GM18505 (cell line): ENCODE measurements at regions not wholly inside any gene's neighbourhood (a gene's known extent, or its start where the extent isn't known, plus 50 kb on each side); places are given as distances from the start of the nearest gene placed in this dataset.

Experiments used
- ATAC-seq: cut with Tn5 transposase; IDR thresholded peaks from one replicate; pipeline ENCODE4 v1.9.1; 2021; ENCODE audit not compliant: unreplicated experiment
- POLR2A ChIP-seq: IDR thresholded peaks from 4 replicates; pipeline ENCODE4 v1.6.1; 2011; ENCODE audit warnings: borderline replicate concordance; ENCODE audit not compliant: insufficient read depth, insufficient read length; ENCODE audit errors: extremely low read depth

DNA sequence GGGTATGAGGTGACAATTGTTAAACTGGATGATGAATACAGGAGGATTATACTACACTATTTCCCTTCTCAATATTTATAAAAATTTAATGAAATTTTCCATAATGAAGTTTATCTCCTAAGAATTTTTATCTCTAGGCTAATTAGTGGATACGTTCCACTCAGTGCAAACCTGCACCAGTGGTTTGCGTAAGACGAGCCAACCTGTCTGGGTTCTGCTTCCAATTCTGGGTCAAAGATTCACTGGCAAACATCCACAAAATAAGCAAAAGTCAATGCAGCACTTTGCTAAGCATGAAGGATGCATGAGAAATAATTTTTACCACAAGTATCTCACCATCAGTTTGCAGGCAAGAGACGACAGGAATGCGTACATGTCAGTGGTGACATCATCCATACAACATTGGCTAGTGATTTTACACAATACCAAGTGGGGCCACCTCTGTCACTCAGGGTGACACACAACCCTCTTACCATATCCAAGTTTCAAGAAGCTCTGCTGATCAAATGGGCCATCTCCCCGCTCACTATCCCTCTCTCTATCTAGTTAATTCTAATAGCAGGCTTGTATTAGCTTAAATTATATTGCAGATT, 51.7 kb downstream of the FAM50B start:
- TF ChIP-seq POLR2A = no peak
- ATAC-seq = no peak

DNA sequence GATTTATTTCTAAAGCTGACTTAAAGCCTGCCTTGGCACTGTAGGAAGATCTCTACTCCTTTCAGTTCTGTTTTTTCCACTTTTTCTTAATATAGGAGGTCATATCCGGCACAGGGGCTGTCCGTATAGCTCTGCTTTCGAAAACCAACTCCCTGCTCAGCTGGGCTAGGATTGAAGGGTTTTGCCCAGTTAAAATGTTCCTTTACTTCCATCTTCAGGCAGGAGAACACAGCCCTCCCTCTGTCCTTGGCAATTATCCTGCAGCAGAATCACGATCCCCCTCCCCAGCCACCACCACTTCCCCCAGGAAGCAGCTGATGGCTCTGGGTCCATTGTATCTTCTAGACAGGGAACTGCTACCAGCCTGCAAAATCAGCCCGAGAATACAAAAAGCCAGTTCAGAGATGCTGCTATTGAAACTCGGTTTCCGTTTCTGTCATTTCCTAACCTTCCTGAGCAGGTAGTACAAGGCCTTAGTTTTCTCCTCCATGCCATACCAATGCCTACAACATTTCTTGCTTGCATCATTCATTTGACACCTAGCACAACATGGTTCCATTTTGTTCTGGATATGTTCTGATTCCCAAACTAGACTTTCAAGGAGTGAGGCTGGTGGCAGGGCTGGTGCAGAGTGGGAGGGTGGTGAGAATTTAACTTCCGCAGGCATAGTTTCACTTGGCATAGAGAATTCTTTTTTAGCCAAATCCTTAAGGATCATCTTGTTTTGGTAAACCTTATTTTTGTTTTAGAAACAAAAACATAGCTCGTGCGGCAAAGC, 53.9 kb downstream of the FAM50B start:
- no peak for TF ChIP-seq POLR2A
- ATAC-seq = no peak

DNA sequence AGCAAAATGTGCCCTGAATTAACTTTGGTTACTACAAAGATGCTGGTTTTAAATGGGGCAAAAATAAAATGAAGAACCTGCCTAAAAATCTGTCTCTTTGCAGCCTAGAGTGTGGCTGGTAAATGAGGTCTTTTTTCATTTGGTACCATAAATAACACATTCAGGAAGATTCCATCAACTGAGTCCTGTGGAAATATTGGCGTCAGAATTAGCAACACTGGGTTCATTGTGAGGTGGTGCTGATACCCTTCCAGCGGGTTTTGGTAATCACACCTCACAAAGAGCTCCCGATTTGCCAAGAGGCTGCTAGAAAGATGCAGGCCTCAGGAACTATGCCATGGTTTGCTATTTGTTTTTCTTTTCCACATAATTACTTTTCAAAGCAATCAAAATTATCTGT, 55.3 kb downstream of the FAM50B start:
- no peak for ATAC-seq
- TF ChIP-seq POLR2A = no peak

DNA sequence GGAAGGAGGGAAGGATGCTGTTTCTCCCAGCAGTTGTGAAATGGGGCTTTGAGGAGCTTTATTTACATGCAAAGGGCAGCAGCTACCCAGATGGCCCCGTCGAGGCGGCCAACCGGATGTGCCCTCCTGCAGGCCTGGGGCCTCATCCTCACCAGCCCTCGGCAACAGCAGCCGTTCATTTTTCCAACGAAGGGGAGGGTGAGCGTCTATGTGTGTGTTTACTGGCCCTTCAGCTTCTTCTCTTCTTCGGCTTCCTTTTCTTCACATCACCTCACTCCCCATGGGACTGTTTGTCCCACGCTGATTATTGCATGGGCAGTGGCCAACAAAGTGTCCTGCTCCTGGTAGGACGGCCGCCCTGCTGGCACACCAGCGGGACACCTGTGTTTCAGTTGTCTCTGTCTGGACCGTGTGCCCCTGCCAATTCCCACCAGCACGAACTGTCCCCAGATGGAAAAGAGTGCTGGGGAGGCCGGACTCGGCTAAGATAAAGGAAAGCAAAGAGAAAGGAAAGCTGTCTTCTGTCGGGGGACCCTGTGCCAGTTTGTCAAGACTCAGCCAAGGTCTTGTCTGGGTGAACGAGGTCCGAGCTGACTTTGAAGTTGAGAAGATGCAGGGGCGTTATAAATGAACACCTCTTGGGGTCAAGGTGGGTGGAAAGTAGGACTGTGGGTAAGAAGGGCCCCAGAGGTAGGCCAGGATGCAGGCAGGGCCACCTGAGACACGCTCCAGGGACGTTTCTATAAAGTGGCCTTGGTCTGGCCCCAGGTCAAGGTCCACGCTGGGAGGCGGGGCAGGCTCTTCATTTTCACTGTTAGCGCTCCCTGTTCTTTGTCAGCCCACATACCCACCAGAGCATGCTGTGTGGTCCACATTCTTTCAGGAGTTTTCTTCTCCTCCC, 57.0 kb downstream of the FAM50B start:
- ATAC-seq = no peak
- TF ChIP-seq POLR2A = no peak

- no peak for TF ChIP-seq POLR2A
- ATAC-seq = no peak
Measured at GRCh38 chr6:3906846-3907151, 57.6 kb downstream of the FAM50B start.

DNA sequence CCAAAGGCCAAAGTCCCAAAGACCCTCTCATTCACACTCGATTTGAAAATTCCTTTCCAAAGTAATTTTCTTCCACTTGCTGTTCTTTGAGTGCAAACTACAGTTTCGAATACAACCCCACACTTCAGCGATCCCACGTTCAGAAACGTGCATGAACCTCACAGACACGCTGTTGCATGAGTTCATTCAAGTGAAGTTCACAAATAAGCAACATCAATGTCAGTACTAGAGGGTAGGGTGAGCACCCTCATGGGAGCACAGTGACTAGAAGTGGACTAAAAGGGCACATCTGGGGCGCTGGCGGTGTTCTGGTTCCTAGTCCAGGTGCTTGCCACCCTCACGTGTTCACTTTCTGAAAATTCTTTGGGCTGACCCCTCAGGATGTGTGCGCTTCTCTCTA, 59.0 kb downstream of the FAM50B start:
- no peak for TF ChIP-seq POLR2A
- ATAC-seq = no peak

DNA sequence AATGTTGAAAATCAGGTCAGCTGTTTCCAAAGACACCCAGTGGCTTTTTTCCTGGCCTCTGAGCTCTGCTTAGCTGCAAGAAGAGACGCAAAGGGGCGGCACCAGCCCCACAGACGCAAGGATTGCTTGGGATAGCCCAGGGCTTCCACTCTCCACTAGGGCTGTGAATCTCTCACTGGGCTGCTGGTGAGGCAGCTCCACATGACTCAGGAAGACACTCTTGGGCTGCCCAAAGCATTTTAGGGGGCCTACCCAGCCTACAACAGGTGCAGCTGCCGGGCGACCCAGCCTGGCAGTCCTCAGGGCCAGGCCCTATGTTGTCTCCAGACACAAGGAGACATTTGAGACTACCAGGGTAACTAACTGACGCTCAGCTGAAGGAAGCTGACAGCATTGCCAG, 59.8 kb downstream of the FAM50B start:
- ATAC-seq = no peak
- no peak for TF ChIP-seq POLR2A

DNA sequence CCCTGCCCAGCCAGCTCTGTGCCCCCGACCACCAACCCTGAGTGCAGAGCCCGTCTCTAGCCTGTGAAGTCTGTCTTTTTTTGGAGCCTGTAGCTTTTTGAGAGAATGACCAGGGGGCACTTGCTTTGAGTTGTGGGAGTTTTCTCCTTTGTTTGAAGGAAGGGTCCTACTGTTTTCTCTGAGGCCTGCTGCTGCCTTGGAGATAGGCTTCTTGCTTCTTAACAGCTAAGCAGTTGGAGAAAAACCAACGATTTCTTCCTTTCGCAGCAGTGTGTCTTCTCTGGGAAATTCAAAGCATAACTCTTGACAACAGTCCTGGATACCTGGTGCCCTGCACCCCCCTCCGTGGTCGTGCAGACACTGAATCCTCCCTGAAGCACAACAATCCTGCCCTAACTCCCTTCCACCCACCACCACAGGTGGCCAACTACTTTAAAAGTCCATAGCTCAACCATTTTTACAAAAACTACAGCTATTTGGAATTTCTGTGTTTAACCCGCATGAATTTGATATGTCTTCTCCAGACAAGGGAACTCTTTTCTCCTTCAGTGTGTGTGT, 61.0 kb downstream of the FAM50B start:
- TF ChIP-seq POLR2A = no peak
- ATAC-seq = no peak

- TF ChIP-seq POLR2A = no peak
- ATAC-seq = no peak
Measured at GRCh38 chr6:3911130-3911529, 62.0 kb downstream of the FAM50B start.

GRCh38 chr6:3911614-3912336, 62.6 kb downstream of the FAM50B start:
- TF ChIP-seq POLR2A = no peak
- no peak for ATAC-seq

GRCh38 chr6:3912361-3913076, 63.3 kb downstream of the FAM50B start:
- no peak for TF ChIP-seq POLR2A
- no peak for ATAC-seq
